ENCODE measurements at regions not wholly inside any gene's neighbourhood (a gene's known extent, or its start where the extent isn't known, plus 50 kb on each side); places are given as distances from the start of the nearest gene placed in this dataset.

- WGBS (ENCODE audit: extremely low coverage, insufficient read length, low lambda C conversion rate), result no CpG with 5 or more reads among the region's 2 CpGs
- no peak overlapping the region for H4K8ac ChIP-seq (replicated peaks; ENCODE audit: insufficient read length, low read depth, low read length)
- H3K36me3 Mint-ChIP-seq (ENCODE audit: insufficient read depth in 1 of 3, low read depth in 3 of 3), result no peaks in the 10 kb centered on the region
- no peaks in the 10 kb centered on the region for H4K20me1 ChIP-seq (ENCODE audit: control insufficient read depth, insufficient read depth, insufficient read length)
- H4K5ac ChIP-seq (ENCODE audit: insufficient read length, low read depth, low read length), result no peak overlapping the region
- H4K91ac ChIP-seq (ENCODE audit: insufficient read length, low read depth, low read length), result no peak overlapping the region
- H3K9ac ChIP-seq (ENCODE audit: extremely low read depth, insufficient read length, low read length), result no peak overlapping the region
- no peaks in the 10 kb centered on the region for H3K4me1 ChIP-seq (ENCODE audit: insufficient read depth, low read length)
- no peaks in the 10 kb centered on the region for H3K4me1 Mint-ChIP-seq
- no peak overlapping the region for H3K27ac ChIP-seq (ENCODE audit: insufficient read length, low read depth, low read length)
- no peak overlapping the region for H3K4me3 Mint-ChIP-seq
- no peak overlapping the region for H3K18ac ChIP-seq (ENCODE audit: insufficient read length, low read depth, low read length)
- DNase-seq, result no peak
- H2BK5ac ChIP-seq (ENCODE audit: insufficient read length, low read length), result no peak overlapping the region
- no peak overlapping the region for H3K56ac ChIP-seq (ENCODE audit: insufficient read length, low read depth, low read length)
- no peak overlapping the region for H3K4ac ChIP-seq (ENCODE audit: low read depth, low read length)
- no peak for TF ChIP-seq CTCF (conservative IDR thresholded peaks at IDR 0.05)
- no peak overlapping the region for H2BK120ac ChIP-seq (ENCODE audit: low read depth, low read length, poor library complexity, severe bottlenecking)
- H2BK12ac ChIP-seq (ENCODE audit: insufficient read length, low read depth, low read length), result no peak overlapping the region
- H3K27me3 Mint-ChIP-seq (ENCODE audit: low read depth), result no peaks in the 10 kb centered on the region; the same call in 1 of the 2 replicates
- no peak overlapping the region for H2BK20ac ChIP-seq (ENCODE audit: low read depth, low read length, poor library complexity, severe bottlenecking)
- H2BK15ac ChIP-seq (ENCODE audit: low read depth, low read length), result no peak overlapping the region
- H3K27me3 ChIP-seq (ENCODE audit: insufficient read depth, low read length), result no peaks in the 10 kb centered on the region
- no peaks in the 10 kb centered on the region for H3K9me3 ChIP-seq (ENCODE audit: control insufficient read depth, low read depth, low read length)
- H3K23ac ChIP-seq (ENCODE audit: insufficient read length, low read depth, low read length), result no peak overlapping the region
- no peaks in the 10 kb centered on the region for H3K9me3 Mint-ChIP-seq
- no peak overlapping the region for H2AFZ ChIP-seq (ENCODE audit: low read length)
- no peaks in the 10 kb centered on the region for H3K23me2 ChIP-seq (ENCODE audit: insufficient read length, low read depth, low read length, poor library complexity, severe bottlenecking)
- no peak overlapping the region for H2AK5ac ChIP-seq (ENCODE audit: insufficient read length, low read length)
- H3K14ac ChIP-seq (ENCODE audit: insufficient read depth, low read length), result no peak overlapping the region
- H3K79me1 ChIP-seq (ENCODE audit: insufficient read depth, low read depth, low read length, poor library complexity, severe bottlenecking), result no peaks in the 10 kb centered on the region
- no peak overlapping the region for H3T11ph ChIP-seq (ENCODE audit: low read length)
- H3K4me2 ChIP-seq (ENCODE audit: insufficient read depth, insufficient read length, low read length), result no peak overlapping the region
- no peaks in the 10 kb centered on the region for H3K79me2 ChIP-seq (ENCODE audit: insufficient read depth, low read length)
- H3K27ac Mint-ChIP-seq, result no peak overlapping the region
Measured at GRCh38 chr2:181743723-181744031, 63.4 kb upstream of the NEUROD1 start.

Data from H9 (cell line).